Esophagus muscularis mucosa (tissue), 4 donors: ENCODE measurements at regions not wholly inside any gene's neighbourhood (a gene's known extent, or its start where the extent isn't known, plus 50 kb on each side); places are given as distances from the start of the nearest gene placed in this dataset.

Experiments used
- DNase-seq: peaks from one replicate; pipeline ENCODE4 v3.0.0-alpha.2; 2017; ENCODE audit errors: extremely low spot score
- H3K27ac ChIP-seq, 4 donors: fragments of 200-600 bp; sonication (generic); replicated peaks in 1 of 4; 1 replicate in 3 of 4; 2 replicates in 1 of 4; pipeline ENCODE4 v1.5.1; 2016 to 2019; ENCODE audit warnings: mild to moderate bottlenecking in 1 of 4
- H3K27me3 ChIP-seq, 4 donors: fragments of 200-600 bp; sonication (generic); one replicate each; pipeline versions ENCODE4 v1.5.1 to v1.6.0; 2016 to 2019
- H3K36me3 ChIP-seq, 4 donors: fragments of 200-600 bp; sonication (generic); one replicate each; pipeline ENCODE4 v1.5.1; 2016 to 2019
- H3K4me1 ChIP-seq, 4 donors: fragments of 200-600 bp; sonication (generic); one replicate each; pipeline ENCODE4 v1.5.1; 2016 to 2019
- H3K4me3 ChIP-seq, 4 donors: fragments of 200-600 bp; sonication (generic); 1 replicate in 2 of 4; 2 replicates in 2 of 4; pipeline ENCODE4 v1.5.1; 2016 to 2019; ENCODE audit warnings: mild to moderate bottlenecking in 4 of 4, moderate library complexity in 1 of 4
- H3K9me3 ChIP-seq, 4 donors: fragments of 200-600 bp; sonication (generic); 1 replicate in 3 of 4; 2 replicates in 1 of 4; pipeline ENCODE4 v1.5.1; 2016 to 2019
- CTCF ChIP-seq, 3 experiments: fragments of 200-600 bp in 2 of 3; fragments of 450-650 bp in 1 of 3; sonication (generic) in 2 of 3; IDR thresholded peaks; one replicate each; pipeline ENCODE4 v1.5.1; 2017 to 2019; ENCODE audit warnings: antibody characterized with exemption in 3 of 3, mild to moderate bottlenecking in 2 of 3, moderate library complexity in 1 of 3
- EP300 ChIP-seq: sonication (generic); formaldehyde crosslinking; IDR thresholded peaks from one replicate; pipeline ENCODE4 v1.6.1; 2017; ENCODE audit warnings: antibody characterized with exemption
- POLR2A ChIP-seq: fragments of 450-650 bp; IDR thresholded peaks from one replicate; pipeline ENCODE4 v1.6.1; 2017; ENCODE audit warnings: antibody characterized with exemption, moderate library complexity, mild to moderate bottlenecking, low read depth
- POLR2AphosphoS5 ChIP-seq, 2 donors: sonication (generic); formaldehyde crosslinking; IDR thresholded peaks; one replicate each; pipeline ENCODE4 v1.6.1; 2017; ENCODE audit warnings: antibody characterized with exemption in 2 of 2
- WGBS: methylation state at CpG from one replicate; pipeline ENCODE4 v1.1.5; 2018; 5-methylcytosine and 5-hydroxymethylcytosine counted together
- intact Hi-C: fragments of 100-400 bp; cut with DNase I; formaldehyde crosslinking; loops from one replicate; pipeline ENCODE4 v1.15.1; 2023

GRCh38 chr12:59067083-59067482 is 146.8 kb upstream of the LRIG3 start:
- WGBS: 34% methylated on average over 2 of the region's 2 CpGs
- Histone ChIP-seq H3K4me1 (peaks cover 0 to 15% (median 0%) of the 10 kb centered on the region in 4 donors), H3K36me3 (no peaks in the 10 kb centered on the region), H3K4me3 (no peak overlapping the region), H3K9me3 (no peaks in the 10 kb centered on the region), H3K27me3 (no peaks in the 10 kb centered on the region), H3K27ac (no peak overlapping the region)
- no peak for TF ChIP-seq EP300
- intact Hi-C loops: no loop called here
- no peak for DNase-seq

- intact Hi-C loops: no loop called here
- TF ChIP-seq POLR2AphosphoS5 (IDR thresholded peaks at IDR 0.05) (no peak), CTCF (IDR thresholded peaks at IDR 0.05) (no peak), EP300 (no peak), POLR2A (no peak)
- no peaks in the 10 kb centered on the region for H3K27me3 ChIP-seq
- H3K4me3 ChIP-seq: no peak overlapping the region
- no peaks in the 10 kb centered on the region for H3K36me3 ChIP-seq
- 68% methylated on average over 1 of the region's 1 CpG for WGBS
- DNase-seq: no peak
- no peaks in the 10 kb centered on the region for H3K9me3 ChIP-seq
- H3K4me1 ChIP-seq: peaks cover 0 to 15% (median 0%) of the 10 kb centered on the region in 4 donors
- no peak overlapping the region for H3K27ac ChIP-seq
Measured at GRCh38 chr12:59066445-59066844, 146.1 kb upstream of the LRIG3 start.

GRCh38 chr12:59059088-59059935 is 139.0 kb upstream of the LRIG3 start:
- DNase-seq: no peak
- Histone ChIP-seq H3K4me1 (peaks cover 0 to 8% (median 0%) of the 10 kb centered on the region in 4 donors), H3K9me3 (no peaks in the 10 kb centered on the region), H3K36me3 (no peaks in the 10 kb centered on the region), H3K27ac (no peak overlapping the region), H3K4me3 (no peak overlapping the region), H3K27me3 (no peaks in the 10 kb centered on the region)
- 81% methylated on average over 4 of the region's 4 CpGs for WGBS
- TF ChIP-seq CTCF (IDR thresholded peaks at IDR 0.05) (no peak), EP300 (no peak), POLR2AphosphoS5 (IDR thresholded peaks at IDR 0.05) (no peak), POLR2A (no peak)
- intact Hi-C loops: no loop called here

- no peaks in the 10 kb centered on the region for H3K9me3 ChIP-seq
- intact Hi-C loops: no loop called here
Measured at GRCh38 chr12:59056966-59057365, 136.7 kb upstream of the LRIG3 start.

More at GRCh38 chr12:59056966-59057365, 136.7 kb upstream of the LRIG3 start:
- no peaks in the 10 kb centered on the region for H3K27me3 ChIP-seq
- no peak for TF ChIP-seq POLR2AphosphoS5 (IDR thresholded peaks at IDR 0.05)
- TF ChIP-seq CTCF (IDR thresholded peaks at IDR 0.05): no peak
- no peak for TF ChIP-seq POLR2A
- no peak for TF ChIP-seq EP300
- no peaks in the 10 kb centered on the region for H3K36me3 ChIP-seq
- no peak overlapping the region for H3K4me3 ChIP-seq
- no peak for DNase-seq
- WGBS: 96% methylated on average over 3 of the region's 3 CpGs
- peaks cover 0 to 14% (median 7%) of the 10 kb centered on the region in 4 donors for H3K4me1 ChIP-seq
- no peak overlapping the region for H3K27ac ChIP-seq
